GM23338 (cell line): ENCODE measurements at regions not wholly inside any gene's neighbourhood (a gene's known extent, or its start where the extent isn't known, plus 50 kb on each side); places are given as distances from the start of the nearest gene placed in this dataset.

Source experiments
- ATAC-seq: fragments of 200-7000 bp; cut with Tn5 transposase; 3 replicates; pipeline ENCODE4 v1.9.1; 2020
- DNase-seq: peaks from one replicate; pipeline ENCODE4 v3.0.0-alpha.2; 2015; ENCODE audit warnings: low spot score
- H2AFZ ChIP-seq: fragments of 200-600 bp; sonication (generic); 2 replicates; pipeline ENCODE4 v1.8.0; 2016; ENCODE audit warnings: antibody characterized with exemption, mild to moderate bottlenecking, moderate library complexity
- H3F3A ChIP-seq: fragments of 200-600 bp; sonication (generic); replicated peaks from 2 replicates; pipeline ENCODE4 v1.8.0; 2017; ENCODE audit warnings: antibody characterized with exemption, mixed run types, low read depth
- H3K27ac ChIP-seq: fragments of 200-600 bp; sonication (generic); 2 replicates; pipeline ENCODE4 v1.6.1; 2016; ENCODE audit warnings: low read depth
- H3K27me3 ChIP-seq: fragments of 200-600 bp; sonication (generic); 2 replicates; pipeline ENCODE4 v1.8.0; 2016; ENCODE audit warnings: mild to moderate bottlenecking, mixed run types, moderate library complexity; ENCODE audit not compliant: insufficient read depth
- H3K36me3 ChIP-seq: fragments of 200-600 bp; sonication (generic); 2 replicates; pipeline ENCODE4 v1.8.0; 2016; ENCODE audit warnings: mild to moderate bottlenecking; ENCODE audit not compliant: insufficient read depth
- H3K4me1 ChIP-seq: fragments of 200-600 bp; sonication (generic); 2 replicates; pipeline ENCODE4 v1.8.0; 2016; ENCODE audit warnings: mild to moderate bottlenecking, moderate library complexity; ENCODE audit not compliant: insufficient read depth
- H3K4me2 ChIP-seq: fragments of 200-600 bp; sonication (generic); 2 replicates; pipeline ENCODE4 v1.7.1; 2017; ENCODE audit warnings: mixed run types
- H3K4me3 ChIP-seq: fragments of 200-600 bp; sonication (generic); 2 replicates; pipeline ENCODE4 v1.6.1; 2016; ENCODE audit warnings: mixed run types
- H3K79me2 ChIP-seq: fragments of 200-600 bp; sonication (generic); replicated peaks from 2 replicates; pipeline ENCODE4 v1.8.0; 2017; ENCODE audit warnings: mild to moderate bottlenecking; ENCODE audit not compliant: insufficient read depth
- H3K9me2 ChIP-seq: fragments of 200-600 bp; sonication (generic); 2 replicates; pipeline ENCODE4 v1.8.0; 2017; ENCODE audit not compliant: insufficient read depth
- H4K20me1 ChIP-seq: fragments of 200-600 bp; sonication (generic); replicated peaks from 2 replicates; pipeline ENCODE4 v1.8.0; 2017; ENCODE audit warnings: mild to moderate bottlenecking; ENCODE audit not compliant: insufficient read depth
- H3K27ac Mint-ChIP-seq: 2 replicates; pipeline ENCODE4 v1.8.0; 2020; ENCODE audit warnings: inconsistent platforms, mild to moderate bottlenecking, moderate library complexity, mixed read lengths
- H3K27me3 Mint-ChIP-seq: 3 replicates; pipeline ENCODE4 v1.8.0; 2022; ENCODE audit warnings: low read depth, mild to moderate bottlenecking, moderate library complexity, mixed read lengths, inconsistent platforms; ENCODE audit not compliant: insufficient read depth, poor library complexity
- H3K36me3 Mint-ChIP-seq: 3 replicates; pipeline ENCODE4 v1.8.0; 2021; ENCODE audit warnings: low read depth, mild to moderate bottlenecking, inconsistent platforms, moderate library complexity, mixed read lengths
- H3K4me1 Mint-ChIP-seq: 3 replicates; pipeline ENCODE4 v1.8.0; 2020; ENCODE audit warnings: mild to moderate bottlenecking, inconsistent platforms, mixed read lengths
- H3K4me3 Mint-ChIP-seq: 3 replicates; pipeline ENCODE4 v1.8.0; 2021; ENCODE audit warnings: moderate library complexity, mild to moderate bottlenecking, inconsistent platforms, mixed read lengths
- H3K9me3 Mint-ChIP-seq: 3 replicates; pipeline ENCODE4 v1.8.0; 2020; ENCODE audit warnings: moderate library complexity, mild to moderate bottlenecking, inconsistent platforms, mixed read lengths
- CREB1 ChIP-seq: fragments of 250-450 bp; sonication (Bioruptor Pico); IDR thresholded peaks from 2 replicates; pipeline ENCODE4 v1.5.0; 2020; ENCODE audit warnings: low read depth, mild to moderate bottlenecking, moderate library complexity
- CTCF ChIP-seq, 2 experiments: fragments of 200-600 bp in 1 of 2; sonication (generic) in 1 of 2; conservative IDR thresholded peaks; 2 replicates each; pipeline versions ENCODE4 v1.5.1 to v1.6.1; 2016 to 2017; ENCODE audit warnings: antibody characterized with exemption in 2 of 2, low read depth in 2 of 2, mild to moderate bottlenecking in 2 of 2, moderate library complexity in 1 of 2
- ETS1 ChIP-seq: IDR thresholded peaks from 2 replicates; pipeline ENCODE4 v1.6.1; 2016; ENCODE audit warnings: antibody characterized with exemption
- EZH2 ChIP-seq: fragments of 200-600 bp; sonication (generic); IDR thresholded peaks from one replicate; pipeline ENCODE4 v1.8.0; 2017; ENCODE audit warnings: antibody characterized with exemption, mild to moderate bottlenecking, low read depth; ENCODE audit not compliant: unreplicated experiment
- EZH2phosphoT487 ChIP-seq: fragments of 200-600 bp; sonication (generic); IDR thresholded peaks from one replicate; pipeline ENCODE4 v1.8.1; 2018; ENCODE audit warnings: antibody characterized with exemption; ENCODE audit not compliant: unreplicated experiment
- JUNB ChIP-seq: IDR thresholded peaks from one replicate; pipeline ENCODE4 v1.6.1; 2016; ENCODE audit warnings: antibody characterized with exemption; ENCODE audit not compliant: unreplicated experiment
- NANOG ChIP-seq: IDR thresholded peaks from 2 replicates; pipeline ENCODE4 v1.6.1; 2016; ENCODE audit warnings: antibody characterized with exemption, borderline replicate concordance
- POLR2AphosphoS5 ChIP-seq: IDR thresholded peaks from 2 replicates; pipeline ENCODE4 v1.6.1; 2016; ENCODE audit warnings: antibody characterized with exemption, low read depth
- REST ChIP-seq: IDR thresholded peaks from one replicate; pipeline ENCODE4 v1.6.1; 2018; ENCODE audit warnings: antibody characterized with exemption; ENCODE audit not compliant: unreplicated experiment
- STAT1 ChIP-seq: IDR thresholded peaks from one replicate; pipeline ENCODE4 v1.6.1; 2016; ENCODE audit warnings: antibody characterized with exemption; ENCODE audit not compliant: unreplicated experiment
- ZNF114 ChIP-seq: fragments of 250-450 bp; sonication (Bioruptor Pico); IDR thresholded peaks from 2 replicates; pipeline ENCODE4 v1.5.0; 2020; ENCODE audit warnings: mild to moderate bottlenecking, moderate library complexity
- ZNF331 ChIP-seq: fragments of 250-450 bp; sonication (Bioruptor Pico); IDR thresholded peaks from 2 replicates; pipeline ENCODE4 v1.5.0; 2020; ENCODE audit warnings: low read depth, mild to moderate bottlenecking, moderate library complexity

GRCh38 chr6:148105695-148106094 lies 236.9 kb upstream of the SASH1 start (continued):
- TF ChIP-seq REST, result no peak
- no peak for TF ChIP-seq CTCF (conservative IDR thresholded peaks at IDR 0.05; ENCODE audit: low read depth in 2 of 2)
- TF ChIP-seq JUNB, result no peak
- TF ChIP-seq NANOG, result no peak

- H3K36me3 Mint-ChIP-seq, result no peaks in the 10 kb centered on the region
- no peaks in the 10 kb centered on the region for H3K27me3 Mint-ChIP-seq
- Histone ChIP-seq H3K9me2 (0 out of 2 replicates have a peak, but pooled peaks cover 6% of the 10 kb centered on the region), H3K79me2 (no peaks in the 10 kb centered on the region), H4K20me1 (no peaks in the 10 kb centered on the region), H3K4me1 (no peaks in the 10 kb centered on the region; the same call in 1 of the 2 replicates), H3K27me3 (no peaks in the 10 kb centered on the region), H3F3A (no peaks in the 10 kb centered on the region), H3K36me3 (no peaks in the 10 kb centered on the region), H3K4me3 (no peak overlapping the region), H3K27ac (no peak overlapping the region), H2AFZ (no peak overlapping the region), H3K4me2 (no peak overlapping the region)
- ATAC-seq (no peak), DNase-seq (no peak)
- no peak overlapping the region for H3K4me3 Mint-ChIP-seq
- no peaks in the 10 kb centered on the region for H3K9me3 Mint-ChIP-seq
- no peak overlapping the region for H3K27ac Mint-ChIP-seq
- H3K4me1 Mint-ChIP-seq, result no peaks in the 10 kb centered on the region; the same call in 2 of the 3 replicates
- TF ChIP-seq REST, result no peak
- TF ChIP-seq ZNF114 (CRISPR knock-in tag), result no peak
- no peak for TF ChIP-seq NANOG
- TF ChIP-seq ZNF331, result no peak
- TF ChIP-seq POLR2AphosphoS5, result no peak
- TF ChIP-seq CTCF (conservative IDR thresholded peaks at IDR 0.05; ENCODE audit: low read depth in 2 of 2), result no peak
- no peak for TF ChIP-seq CREB1
- TF ChIP-seq EZH2, result no peak
- no peak for TF ChIP-seq EZH2phosphoT487
- TF ChIP-seq STAT1, result no peak
- no peak for TF ChIP-seq ETS1
Measured at GRCh38 chr6:148107911-148108310, 234.7 kb upstream of the SASH1 start.
